Endothelial cell of hepatic sinusoid (primary cell): ENCODE measurements at regions not wholly inside any gene's neighbourhood (a gene's known extent, or its start where the extent isn't known, plus 50 kb on each side); places are given as distances from the start of the nearest gene placed in this dataset.
"Not testable (repeated sequence)": the region's sequence is repeated elsewhere in the genome, so short reads cannot be mapped to it uniquely, and the experiment has no call there.

ENCODE experiments used
- in situ Hi-C: cut with HindIII; loops from 2 replicates; pipeline ENCODE4 v1.10.0; 2017; ENCODE audit warnings: low sequenced_read_pairs

DNA sequence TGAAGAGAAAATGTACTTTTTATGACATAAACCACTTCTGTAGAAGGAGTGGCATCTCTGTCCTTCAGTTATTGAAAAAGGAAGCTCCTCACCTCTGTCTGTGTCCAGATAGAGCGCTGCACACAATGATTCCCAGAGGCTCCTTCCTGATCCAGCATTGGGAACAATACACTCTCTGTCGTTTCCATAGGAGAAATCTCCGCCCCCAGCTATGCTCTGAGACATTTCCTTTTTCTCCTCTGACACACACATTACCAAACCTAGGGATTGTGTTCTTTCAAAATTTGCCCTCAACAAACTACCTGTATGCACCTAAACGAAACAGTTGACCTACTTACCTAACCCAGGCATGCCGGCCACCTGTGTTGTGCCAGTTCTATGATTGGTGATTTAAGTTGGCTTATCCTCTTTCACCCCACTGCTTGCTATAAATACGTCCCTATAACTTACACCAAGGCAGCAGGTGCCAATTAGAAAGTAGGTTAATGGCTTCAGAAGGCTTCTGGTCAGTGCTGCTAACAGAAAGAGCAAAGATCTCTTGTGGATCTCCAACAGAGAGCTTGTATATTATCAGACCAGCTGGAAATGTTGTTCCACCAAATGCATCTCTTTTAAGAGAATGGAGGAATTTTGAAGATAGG lies 140.1 kb upstream of the JCAD start:
- in situ Hi-C loops = no loop called here

DNA sequence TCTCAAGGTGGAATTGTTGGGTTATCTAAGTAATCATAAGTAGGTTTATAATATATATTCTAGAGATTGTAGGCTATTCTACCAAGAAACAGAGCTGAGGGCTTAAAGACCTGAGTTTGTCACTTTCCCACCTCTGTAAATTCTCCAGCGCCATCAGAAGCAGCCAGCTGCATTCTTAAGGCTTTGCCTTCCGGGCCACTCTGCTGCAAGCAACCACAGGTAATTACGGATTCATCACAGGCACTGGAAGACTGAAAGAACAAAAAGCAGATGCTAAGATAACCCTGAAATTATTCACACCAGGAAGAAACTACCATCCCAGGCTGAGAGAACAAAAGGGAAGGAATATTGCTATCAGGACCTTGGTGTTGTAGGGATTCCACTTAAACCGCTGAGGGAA lies 137.8 kb upstream of the JCAD start:
- in situ Hi-C loops = no loop called here

DNA sequence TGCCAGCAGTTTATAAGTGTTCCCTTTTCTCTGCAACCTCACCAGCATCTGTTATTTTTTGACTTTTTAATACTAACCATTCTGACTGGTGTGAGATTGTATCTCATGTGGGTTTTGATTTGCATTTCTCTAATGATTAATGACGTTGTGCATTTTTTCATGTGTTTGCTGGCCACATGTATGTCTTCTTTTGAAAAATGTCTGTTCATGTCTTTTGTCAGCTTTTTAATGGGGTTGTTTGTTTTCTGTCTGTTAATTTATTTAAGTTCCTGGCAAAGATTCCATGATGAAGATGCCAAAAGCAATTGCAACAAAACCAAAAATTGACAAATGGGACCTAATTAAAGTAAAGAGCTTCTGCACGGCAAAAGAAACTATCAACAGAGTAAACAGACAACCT lies 137.2 kb upstream of the JCAD start:
- in situ Hi-C loops = not testable (repeated sequence)

DNA sequence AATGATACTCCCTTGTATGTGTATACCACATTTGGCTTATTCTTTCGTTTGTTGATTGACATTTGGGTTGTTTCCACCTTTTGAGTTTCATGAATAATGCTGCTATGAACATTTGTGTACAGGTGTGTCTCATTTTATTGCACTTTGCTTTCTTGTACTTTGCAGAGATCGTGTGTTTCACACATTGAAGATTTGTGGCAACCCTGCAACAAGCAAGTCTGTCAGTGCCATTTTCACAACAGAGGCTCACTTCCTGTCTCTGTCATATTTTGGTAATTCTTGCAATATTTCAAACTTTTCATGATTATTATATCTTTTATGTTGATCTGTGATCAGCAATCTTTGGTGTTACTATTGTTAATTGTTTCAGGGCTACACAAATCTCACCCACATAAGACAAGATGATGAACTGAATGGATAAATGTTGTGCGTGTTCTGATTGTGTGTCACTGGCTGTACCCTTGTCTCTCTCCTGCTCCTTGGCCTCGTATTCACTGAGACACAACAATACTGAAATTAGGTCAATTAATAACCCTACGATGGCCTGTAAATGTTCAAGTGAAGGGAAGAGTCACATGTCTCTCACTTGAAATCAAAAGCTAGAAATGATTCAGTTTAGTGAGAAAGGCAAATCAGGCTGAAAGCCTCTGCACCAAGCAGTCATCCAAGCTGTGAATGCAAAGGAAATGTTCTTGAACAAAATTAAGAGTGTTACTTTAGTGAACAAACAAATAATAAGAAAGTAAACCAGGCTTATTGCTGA lies 133.6 kb upstream of the JCAD start:
- in situ Hi-C loops = no loop called here

DNA sequence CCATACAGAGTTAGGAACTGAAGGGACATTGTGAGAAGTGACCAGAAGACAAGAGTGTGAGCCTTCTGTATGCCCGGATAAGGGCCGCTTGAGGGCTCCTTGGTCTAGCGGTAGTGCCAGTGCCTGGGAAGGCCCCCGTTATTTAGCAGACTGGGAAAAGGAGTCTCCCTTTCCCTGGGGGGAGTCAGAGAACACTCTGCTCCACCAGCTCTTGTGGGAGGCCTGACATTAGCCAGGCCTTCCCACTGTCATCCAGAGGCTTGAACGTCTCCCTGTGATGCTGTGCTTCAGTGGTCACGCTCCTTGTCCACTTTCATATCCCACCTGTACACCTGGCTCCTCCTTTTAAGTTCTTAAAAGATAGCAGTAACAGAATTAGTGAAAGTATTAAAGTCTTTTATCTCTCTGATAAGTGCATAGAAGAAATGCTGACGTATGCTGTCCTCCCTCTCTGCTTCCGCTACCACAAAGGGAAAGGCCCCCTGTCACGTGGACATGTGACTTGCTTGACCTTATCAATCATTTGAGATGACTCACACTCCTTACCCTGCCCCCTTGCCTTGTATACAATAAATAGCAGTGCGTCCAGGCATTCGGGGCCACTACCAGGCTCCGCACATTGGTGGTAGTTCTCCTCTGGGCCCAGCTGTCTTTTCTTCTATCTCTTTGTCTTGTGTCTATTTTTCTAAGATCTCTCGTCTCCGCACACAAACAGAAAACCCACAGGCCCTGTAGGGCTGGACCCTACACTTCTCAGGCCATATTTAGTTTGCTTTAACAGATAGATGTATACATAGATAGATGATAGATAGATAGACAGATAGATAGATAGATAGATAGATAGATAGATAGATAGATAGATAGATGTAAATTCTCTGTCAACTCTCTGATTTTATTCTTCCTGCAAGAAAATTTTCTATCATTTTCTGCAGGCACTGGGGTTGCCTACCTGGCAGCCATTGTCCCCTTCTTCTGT lies 131.5 kb upstream of the JCAD start:
- in situ Hi-C loops = no loop called here

DNA sequence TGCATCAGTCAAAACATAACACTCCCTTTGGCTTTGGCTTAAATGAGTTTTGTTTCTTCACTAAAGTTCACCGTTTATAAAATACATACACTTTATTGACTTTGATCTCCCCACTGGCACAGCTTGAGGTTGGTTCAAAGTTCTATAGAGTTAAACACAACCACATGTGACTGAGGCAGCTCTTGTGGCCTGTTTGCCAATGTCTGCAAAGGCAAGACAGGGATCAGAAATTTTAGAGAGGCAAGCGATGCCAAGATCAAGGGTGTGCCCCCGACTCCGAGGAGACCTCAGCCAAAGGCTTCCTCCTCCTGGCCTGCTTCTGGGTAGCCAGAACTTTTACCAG lies 129.8 kb upstream of the JCAD start:
- in situ Hi-C loops = no loop called here

DNA sequence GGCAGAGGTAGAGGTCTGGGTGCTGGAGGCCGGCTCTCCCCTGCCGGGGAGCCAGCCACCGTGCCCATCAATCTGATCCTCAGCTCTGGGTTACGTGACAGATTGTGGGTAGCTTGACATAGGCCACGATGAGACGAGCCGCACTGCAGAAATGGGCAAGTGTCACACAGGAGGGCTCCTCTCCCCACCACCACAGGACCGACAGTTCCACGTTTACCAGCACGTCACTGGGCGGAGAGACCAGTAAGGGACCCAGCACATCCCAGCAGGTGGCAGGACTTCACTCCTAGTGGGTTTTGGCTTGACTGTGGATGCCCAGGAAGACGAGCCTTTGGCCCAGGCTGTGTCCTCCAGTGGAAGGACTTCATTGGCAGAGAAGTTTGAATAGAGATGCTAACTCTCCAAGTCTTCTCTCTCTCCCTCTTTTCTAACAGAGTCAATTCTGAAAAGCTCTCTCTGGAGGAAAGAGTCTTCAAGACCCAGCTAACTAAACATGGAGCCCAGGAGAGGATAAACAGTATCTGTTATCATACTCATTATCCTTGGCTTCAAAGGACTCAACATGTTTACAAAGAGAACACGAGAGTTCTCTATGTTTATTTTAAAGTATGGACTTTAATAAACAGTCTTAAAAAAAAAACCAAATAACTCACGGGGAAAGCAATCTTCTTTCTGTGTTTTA lies 129.3 kb upstream of the JCAD start:
- in situ Hi-C loops = no loop called here

DNA sequence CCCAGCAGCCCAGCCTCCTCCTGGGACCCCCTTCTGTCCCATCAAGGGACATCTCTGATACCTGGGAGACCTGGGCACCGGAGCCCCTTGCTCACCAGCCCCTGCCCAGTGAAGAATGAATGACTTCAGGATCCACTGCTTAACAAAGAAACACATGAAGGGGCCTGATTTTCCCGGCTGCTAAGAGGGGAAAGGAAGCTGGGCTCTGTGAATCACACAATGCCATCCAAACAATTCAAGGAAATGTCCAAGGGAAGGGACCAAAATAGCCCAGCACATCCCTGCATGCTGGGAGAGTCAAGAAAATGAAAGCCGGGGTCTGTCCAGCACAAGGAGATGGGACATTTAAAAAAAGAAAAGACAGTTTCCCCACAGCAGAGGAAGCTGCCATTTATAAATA lies 128.7 kb upstream of the JCAD start:
- in situ Hi-C loops = no loop called here

DNA sequence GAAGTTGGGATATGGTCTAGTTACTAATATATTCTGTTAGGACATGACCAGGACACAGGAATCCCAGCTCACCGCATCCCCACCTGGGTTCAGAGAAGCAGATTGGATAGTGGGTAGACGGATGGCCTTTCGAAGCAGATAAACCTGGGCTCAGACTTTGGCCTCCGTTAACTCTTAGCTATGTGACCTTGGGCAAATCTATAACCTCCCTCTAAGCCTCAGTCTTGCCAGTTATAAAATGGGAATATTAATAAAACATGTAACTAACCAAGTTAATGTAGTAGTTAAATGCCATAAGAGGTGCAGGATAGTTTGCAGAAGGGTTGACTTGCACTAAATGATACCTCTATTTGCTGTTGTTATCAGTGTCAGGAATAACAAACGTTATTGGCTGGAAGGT lies 127.6 kb upstream of the JCAD start:
- in situ Hi-C loops = no loop called here

DNA sequence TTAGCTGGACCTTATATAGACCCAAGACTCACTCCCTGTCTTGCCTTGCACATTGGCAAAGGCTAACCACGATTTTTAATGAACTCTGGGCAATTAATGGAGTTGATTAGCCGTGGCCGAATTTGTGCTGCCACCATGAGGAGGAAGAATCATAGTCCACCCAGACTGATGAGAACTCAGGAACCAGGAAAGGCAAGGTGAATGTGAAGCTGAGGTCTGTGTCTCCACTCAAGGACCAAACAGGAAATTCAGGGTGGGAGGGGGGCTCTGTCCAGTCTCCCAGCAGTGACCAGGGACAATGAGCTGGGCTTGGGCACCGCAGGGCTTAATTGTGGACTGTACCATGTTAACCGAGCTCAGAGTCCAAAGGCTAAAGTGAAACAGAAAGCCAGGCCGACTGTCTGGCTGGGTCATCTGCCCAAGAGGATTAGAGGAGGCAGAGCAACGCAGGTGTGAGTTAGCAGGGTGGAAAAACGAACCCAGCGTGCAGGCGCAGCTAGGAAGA lies 127.0 kb upstream of the JCAD start:
- in situ Hi-C loops = no loop called here

DNA sequence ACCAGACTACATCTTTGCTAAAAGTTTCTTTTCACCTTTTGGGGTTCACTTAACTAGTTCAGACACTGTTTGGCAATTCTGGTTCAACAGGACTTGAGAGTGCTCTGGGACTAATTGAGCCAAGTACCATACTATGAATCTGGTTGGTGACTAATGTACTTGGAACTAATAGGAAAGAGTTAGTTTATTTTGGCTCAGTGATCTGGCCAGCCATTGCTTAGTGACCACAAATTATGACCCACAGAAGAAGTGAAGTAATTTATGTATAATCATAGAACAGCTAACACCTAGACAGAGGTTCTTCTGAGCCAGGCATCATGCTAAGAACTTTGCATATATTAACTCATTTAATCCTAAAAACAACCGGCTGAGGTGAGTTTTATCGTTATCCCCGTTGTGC lies 126.5 kb upstream of the JCAD start:
- in situ Hi-C loops = no loop called here

DNA sequence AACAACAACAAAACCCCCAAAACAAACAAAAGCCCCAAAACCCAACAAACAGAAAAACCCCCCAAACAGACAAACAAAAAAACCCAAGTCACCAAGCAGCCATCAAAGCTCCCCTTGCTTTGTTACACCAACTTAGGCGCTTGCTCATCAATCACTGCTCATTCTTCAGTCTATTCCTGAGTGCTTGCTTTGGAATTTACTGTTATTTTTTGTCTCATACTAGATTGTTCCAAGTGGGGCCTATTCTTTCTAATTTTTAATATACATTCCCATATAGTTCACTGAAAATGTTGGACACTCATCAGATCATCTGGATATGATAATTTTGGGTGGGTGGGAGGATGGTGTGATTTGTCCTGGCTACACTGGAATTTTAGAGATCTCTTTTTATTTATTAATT lies 126.0 kb upstream of the JCAD start:
- in situ Hi-C loops = no loop called here

DNA sequence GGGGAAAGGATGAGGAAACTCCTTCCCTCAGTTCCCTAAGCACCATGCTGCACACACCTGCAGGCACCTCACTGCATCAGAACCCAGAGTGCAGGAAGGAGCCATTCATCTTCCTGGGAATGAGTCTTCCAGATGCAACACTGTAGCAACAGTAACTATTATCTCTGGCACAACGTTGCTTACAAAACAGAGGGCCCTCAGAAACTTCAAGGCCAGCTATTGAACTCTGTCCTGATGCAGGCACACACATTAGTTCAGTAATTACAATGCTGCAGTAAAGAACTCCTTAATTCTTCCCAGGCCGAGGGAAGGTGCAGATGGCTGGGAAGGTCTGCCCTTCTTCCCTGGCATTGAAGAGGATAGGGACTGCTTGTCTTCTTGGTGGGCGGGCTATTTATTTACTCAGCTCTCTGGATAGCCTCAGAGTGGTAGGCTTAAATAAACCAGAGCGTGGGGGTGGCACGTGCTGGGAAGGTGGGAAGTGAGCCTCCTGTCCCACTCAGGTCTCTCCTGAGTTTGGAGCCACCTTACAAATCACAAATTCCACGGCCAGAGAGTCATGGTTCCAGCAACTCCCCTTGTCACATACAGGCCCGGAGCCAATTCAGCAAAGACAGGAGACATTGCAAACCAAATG lies 125.1 kb upstream of the JCAD start:
- in situ Hi-C loops = no loop called here

DNA sequence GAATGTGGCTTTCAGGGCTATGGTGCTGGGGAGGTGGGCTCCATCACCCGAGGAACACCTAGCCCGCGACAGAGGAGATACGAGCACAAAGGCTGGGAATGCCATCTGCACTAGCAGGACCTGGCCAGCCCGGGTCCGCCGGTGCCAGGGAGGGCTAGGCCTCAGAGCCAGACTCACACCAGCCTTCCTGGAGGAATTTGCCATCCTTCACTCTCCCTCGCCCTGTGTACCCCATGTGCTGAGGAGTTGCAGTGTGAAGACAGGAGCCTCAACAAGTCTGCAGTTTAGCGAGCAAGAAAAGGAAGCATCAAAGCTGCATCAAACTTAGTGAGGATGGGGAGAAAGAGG lies 123.6 kb upstream of the JCAD start:
- in situ Hi-C loops = no loop called here

DNA sequence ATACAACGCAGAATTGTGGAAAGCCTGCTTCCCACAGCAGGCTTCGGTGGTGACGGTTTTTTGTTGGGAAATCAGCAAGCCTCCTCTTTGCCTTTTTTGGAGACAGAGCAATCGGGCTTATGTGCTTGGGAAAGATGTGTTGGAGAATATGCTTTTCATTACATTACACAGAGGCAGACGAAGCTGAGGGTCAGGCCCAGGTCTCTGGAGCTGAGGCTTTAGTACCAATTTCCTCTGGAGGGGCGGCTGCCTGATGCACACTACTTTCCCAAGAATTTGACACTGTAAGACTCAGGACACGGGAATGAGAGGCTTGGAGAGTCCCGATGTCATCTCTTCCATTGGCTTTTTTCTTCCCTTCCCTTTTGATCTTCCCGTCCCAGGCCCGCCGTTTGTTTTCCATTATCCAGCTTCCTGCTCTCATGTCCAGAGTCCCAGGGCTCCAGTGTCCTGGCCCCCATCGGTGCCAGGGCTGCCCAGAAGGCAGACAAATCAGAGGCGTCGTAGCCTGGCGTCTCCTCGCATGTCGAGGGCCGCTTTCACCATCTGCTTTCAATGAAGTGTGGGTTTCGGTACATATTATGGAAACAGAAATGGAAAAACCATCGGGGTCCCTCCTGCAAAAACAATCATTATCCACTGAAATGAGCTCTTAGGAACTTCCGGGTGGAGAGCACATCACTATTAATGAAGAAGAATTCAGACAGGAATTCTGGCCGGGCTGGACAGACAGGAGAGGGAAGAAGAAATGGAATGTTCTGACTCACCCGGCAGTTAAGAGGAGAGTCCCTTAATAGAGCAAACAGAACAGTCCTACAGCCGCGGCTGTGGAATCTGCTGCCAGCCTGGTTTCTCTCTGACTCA lies 123.0 kb upstream of the JCAD start:
- in situ Hi-C loops = no loop called here

DNA sequence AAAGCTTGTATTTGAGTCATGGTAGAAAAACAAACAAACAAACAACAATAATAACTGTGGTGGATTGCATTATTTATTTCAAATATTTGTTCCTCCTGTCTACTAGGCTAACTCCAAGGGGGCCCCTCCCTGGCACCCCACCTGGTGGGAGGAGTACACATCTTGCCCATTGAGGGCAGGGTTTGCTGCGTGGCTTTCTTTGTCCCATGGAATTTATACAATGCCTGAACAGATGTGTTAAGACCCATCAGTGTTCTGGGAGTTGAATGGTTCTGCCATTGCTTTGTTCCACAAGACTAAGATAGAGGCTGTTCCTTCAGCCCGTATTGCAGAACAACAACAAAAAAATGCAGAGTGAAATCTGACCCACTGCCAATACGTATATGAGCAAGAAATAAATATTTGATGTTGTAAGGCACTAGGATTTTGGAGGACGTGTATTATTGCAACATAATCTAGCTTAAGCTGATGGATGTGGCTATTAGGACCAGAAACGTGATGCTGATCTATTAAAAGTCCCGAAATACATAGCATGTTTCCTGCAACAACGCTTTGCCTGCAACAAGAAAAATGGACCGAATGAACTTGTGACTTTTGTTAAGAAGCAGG lies 119.1 kb upstream of the JCAD start:
- in situ Hi-C loops = loop anchor here (5.0 kb wide), 1 partner anchor 181 kb away; no protein-coding TSS in a partner anchor

DNA sequence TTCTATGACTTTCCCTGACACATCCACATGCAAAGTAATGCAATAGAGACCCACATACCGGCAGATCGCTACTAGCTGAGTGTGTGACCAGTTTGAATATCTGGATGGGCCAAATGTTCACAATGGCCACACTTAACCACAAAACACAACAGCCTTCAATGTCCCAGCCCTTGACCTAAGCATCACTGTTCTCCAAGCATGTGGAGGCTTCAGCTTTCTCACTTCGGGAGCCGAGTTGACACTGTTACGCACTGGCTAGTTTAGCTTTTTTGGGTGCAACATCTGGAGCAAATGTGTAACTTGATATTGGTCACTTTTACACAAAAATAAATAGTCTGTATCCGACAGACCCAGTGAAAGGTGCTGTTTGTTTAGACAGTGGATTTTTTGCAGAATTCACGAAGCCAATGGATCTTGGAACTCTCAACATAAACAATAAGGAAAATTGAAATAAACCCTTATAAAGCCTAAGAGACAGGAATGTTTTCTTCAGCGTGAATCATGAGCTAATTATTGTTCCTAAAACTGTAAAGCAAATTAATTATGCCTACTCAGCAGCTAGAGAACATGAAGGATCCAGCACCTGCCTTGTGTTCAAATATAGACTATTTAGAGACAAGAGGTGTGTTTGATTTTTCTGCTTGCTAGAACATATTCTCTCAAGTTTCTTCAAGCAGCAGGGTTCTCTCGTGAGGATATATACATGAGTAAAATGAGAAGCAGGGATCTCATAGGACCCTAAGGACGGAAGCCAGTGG lies 117.6 kb upstream of the JCAD start:
- in situ Hi-C loops = loop anchor here (5.0 kb wide), 1 partner anchor 180 kb away; no protein-coding TSS in a partner anchor

DNA sequence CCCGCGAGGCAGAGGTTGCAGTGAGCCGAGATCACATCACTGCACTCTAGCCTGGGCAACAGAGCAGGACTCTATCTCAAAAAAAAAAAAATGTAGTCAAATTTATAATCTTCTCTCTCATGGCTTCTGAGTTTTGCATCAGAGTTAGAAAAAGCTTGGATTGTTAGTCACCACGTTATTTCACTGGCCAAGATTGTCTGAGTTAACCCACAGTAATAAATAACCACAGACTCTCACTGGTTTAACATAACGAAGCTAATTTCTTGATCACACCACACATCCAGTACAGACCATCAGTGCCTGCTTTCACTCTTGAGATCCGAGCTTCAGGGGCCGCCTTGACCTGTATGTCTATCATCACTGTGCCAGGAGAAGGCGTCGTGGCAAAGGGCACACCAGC lies 116.8 kb upstream of the JCAD start:
- in situ Hi-C loops = loop anchor here (5.0 kb wide), 1 partner anchor 179 kb away; no protein-coding TSS in a partner anchor
